Mesendoderm (in vitro differentiated cells): ENCODE measurements at regions not wholly inside any gene's neighbourhood (a gene's known extent, or its start where the extent isn't known, plus 50 kb on each side); places are given as distances from the start of the nearest gene placed in this dataset.

ENCODE experiments used
- DNase-seq: peaks from one replicate; pipeline ENCODE4 v3.0.0; 2013
- H2AK5ac ChIP-seq: 2 replicates; pipeline ENCODE4 v1.6.1; 2013; ENCODE audit warnings: low read length, inconsistent platforms
- H2BK120ac ChIP-seq: 2 replicates; pipeline ENCODE4 v1.6.1; 2013; ENCODE audit warnings: low read depth, mild to moderate bottlenecking, low read length, moderate library complexity, mixed read lengths
- H2BK15ac ChIP-seq: replicated peaks from 2 replicates; pipeline ENCODE4 v1.6.1; 2013; ENCODE audit warnings: low read depth, mild to moderate bottlenecking, moderate library complexity
- H2BK5ac ChIP-seq: 2 replicates; pipeline ENCODE4 v1.6.1; 2013; ENCODE audit warnings: low read length, inconsistent platforms
- H3K18ac ChIP-seq: 2 replicates; pipeline ENCODE4 v1.6.1; 2013; ENCODE audit warnings: mild to moderate bottlenecking, low read length, mixed read lengths
- H3K23ac ChIP-seq: one replicate; pipeline ENCODE4 v1.6.1; 2013; ENCODE audit warnings: low read length
- H3K27ac ChIP-seq: 2 replicates; pipeline ENCODE4 v1.5.1; 2013; ENCODE audit warnings: low read depth, mild to moderate bottlenecking, inconsistent platforms, low read length, moderate library complexity
- H3K27me3 ChIP-seq: 2 replicates; pipeline ENCODE4 v1.6.1; 2013; ENCODE audit warnings: low read length, control low read depth, mild to moderate bottlenecking, inconsistent platforms; ENCODE audit not compliant: insufficient read depth, poor library complexity
- H3K36me3 ChIP-seq: 2 replicates; pipeline ENCODE4 v1.6.1; 2013; ENCODE audit warnings: low read length, inconsistent platforms; ENCODE audit not compliant: control insufficient read depth, insufficient read depth
- H3K4ac ChIP-seq: one replicate; pipeline ENCODE4 v1.6.1; 2013; ENCODE audit warnings: low read depth, mild to moderate bottlenecking, low read length, moderate library complexity
- H3K4me1 ChIP-seq: 2 replicates; pipeline ENCODE4 v1.6.1; 2013; ENCODE audit warnings: low read depth, low read length, inconsistent platforms; ENCODE audit not compliant: control insufficient read depth
- H3K4me2 ChIP-seq: 2 replicates; pipeline ENCODE4 v1.6.1; 2013; ENCODE audit warnings: low read length
- H3K4me3 ChIP-seq: 2 replicates; pipeline ENCODE4 v1.5.1; 2013; ENCODE audit warnings: mild to moderate bottlenecking, low read length
- H3K56ac ChIP-seq: one replicate; pipeline ENCODE4 v1.6.1; 2013; ENCODE audit warnings: low read length
- H3K79me1 ChIP-seq: 2 replicates; pipeline ENCODE4 v1.6.1; 2013; ENCODE audit warnings: low read length, inconsistent platforms
- H3K79me2 ChIP-seq: 2 replicates; pipeline ENCODE4 v1.6.1; 2013; ENCODE audit warnings: mild to moderate bottlenecking, low read length; ENCODE audit not compliant: control insufficient read depth, insufficient read depth
- H3K9ac ChIP-seq: 2 replicates; pipeline ENCODE4 v1.6.1; 2013; ENCODE audit warnings: low read length, inconsistent platforms
- H4K5ac ChIP-seq: one replicate; pipeline ENCODE4 v1.6.1; 2013; ENCODE audit warnings: low read length
- H4K8ac ChIP-seq: one replicate; pipeline ENCODE4 v1.6.1; 2013; ENCODE audit warnings: low read depth, mild to moderate bottlenecking, control low read depth, low read length, moderate library complexity
- WGBS: extraction: QIAGEN DNeasy Blood & Tissue Kit; methylation state at CpG from one replicate; pipeline ENCODE4 v1.1.7; 2013; ENCODE audit warnings: low lambda C conversion rate, missing lambda C conversion rate; ENCODE audit not compliant: insufficient coverage; ENCODE audit errors: extremely low coverage; 5-methylcytosine and 5-hydroxymethylcytosine counted together

DNA sequence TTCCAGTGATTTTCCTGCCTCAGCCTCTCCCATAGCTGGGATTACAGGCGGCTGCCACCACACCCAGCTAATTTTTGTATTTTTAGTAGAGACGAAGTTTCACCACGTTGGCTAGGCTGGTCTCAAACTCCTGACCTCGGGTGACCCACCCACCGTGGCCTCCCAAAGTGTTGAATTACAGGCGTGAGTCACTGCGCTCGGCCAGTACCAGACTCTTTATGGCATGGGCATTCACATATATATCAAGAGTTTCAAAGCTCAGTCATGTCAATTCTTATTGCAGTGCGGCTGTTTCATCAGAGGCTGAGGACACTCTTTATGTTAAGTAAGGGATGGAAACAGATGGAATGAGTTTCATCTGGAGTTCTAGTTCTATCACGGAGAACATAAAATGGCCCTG, 315.2 kb upstream of the CDH6 start:
- no peak overlapping the region for H2BK5ac ChIP-seq
- WGBS, result no CpG with 5 or more reads among the region's 10 CpGs
- no peak overlapping the region for H3K56ac ChIP-seq
- no peak overlapping the region for H3K27ac ChIP-seq
- H3K79me2 ChIP-seq, result no peaks in the 10 kb centered on the region
- no peak overlapping the region for H3K4me3 ChIP-seq
- H2AK5ac ChIP-seq, result no peak overlapping the region
- H3K27me3 ChIP-seq, result no peaks in the 10 kb centered on the region
- H4K8ac ChIP-seq, result no peak overlapping the region
- H3K23ac ChIP-seq, result no peak overlapping the region
- no peaks in the 10 kb centered on the region for H3K79me1 ChIP-seq
- no peak for DNase-seq
- no peak overlapping the region for H2BK120ac ChIP-seq
- H4K5ac ChIP-seq, result no peak overlapping the region
- H2BK15ac ChIP-seq, result no peak overlapping the region
- H3K18ac ChIP-seq, result no peak overlapping the region
- H3K4me1 ChIP-seq, result no peaks in the 10 kb centered on the region
- no peak overlapping the region for H3K4me2 ChIP-seq
- no peaks in the 10 kb centered on the region for H3K36me3 ChIP-seq
- H3K4ac ChIP-seq, result no peak overlapping the region
- H3K9ac ChIP-seq, result no peak overlapping the region

DNA sequence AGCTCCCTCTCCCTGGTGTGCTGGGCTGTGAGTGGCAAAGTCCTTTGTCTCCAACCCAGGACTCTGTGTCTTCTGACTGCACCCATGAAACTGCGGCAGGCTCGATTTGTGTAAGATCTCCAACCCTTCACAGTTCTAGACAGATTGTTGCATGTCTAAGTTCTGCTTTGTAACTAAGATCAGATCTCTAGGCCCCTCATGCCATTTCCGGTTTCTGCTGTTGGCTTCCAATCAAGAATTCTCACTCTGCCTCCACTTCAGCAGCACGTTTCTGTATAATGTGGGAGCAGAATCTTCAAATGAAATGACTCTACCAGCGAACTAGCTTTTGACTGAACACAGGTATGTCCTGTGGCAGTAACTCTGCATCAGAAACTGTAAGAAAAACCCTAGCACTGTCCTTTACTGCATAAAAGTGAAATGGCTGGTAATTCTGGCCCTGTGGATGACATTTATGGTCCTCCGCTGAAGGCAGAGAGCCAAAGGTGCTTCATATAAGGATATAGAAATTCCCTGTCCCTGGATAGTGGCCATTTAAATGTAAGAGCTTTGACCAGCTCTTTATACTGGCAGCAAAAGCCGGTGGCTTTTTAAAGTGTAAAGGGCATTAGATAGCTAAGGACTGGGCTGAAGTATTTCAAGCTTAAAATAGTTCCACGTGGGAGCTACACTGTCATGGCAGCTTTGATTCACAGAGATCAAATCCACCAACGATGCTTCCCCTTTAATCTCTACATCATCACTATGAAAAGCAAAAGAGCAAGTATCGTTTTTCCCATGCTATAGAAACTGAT, 319.0 kb upstream of the CDH6 start:
- H3K4ac ChIP-seq, result no peak overlapping the region
- H3K18ac ChIP-seq, result no peak overlapping the region
- H2BK5ac ChIP-seq, result no peak overlapping the region
- no peak overlapping the region for H3K56ac ChIP-seq
- no peaks in the 10 kb centered on the region for H3K27me3 ChIP-seq
- peaks cover 2% of the 10 kb centered on the region for H3K4me1 ChIP-seq
- WGBS, result no CpG with 5 or more reads among the region's 10 CpGs
- H3K79me1 ChIP-seq, result no peaks in the 10 kb centered on the region
- no peak overlapping the region for H4K5ac ChIP-seq
- H2BK15ac ChIP-seq, result no peak overlapping the region
- no peak overlapping the region for H3K23ac ChIP-seq
- H3K27ac ChIP-seq, result no peak overlapping the region
- no peaks in the 10 kb centered on the region for H3K79me2 ChIP-seq
- H2AK5ac ChIP-seq, result no peak overlapping the region
- no peak for DNase-seq
- H3K4me2 ChIP-seq, result no peak overlapping the region
- H2BK120ac ChIP-seq, result no peak overlapping the region
- H3K4me3 ChIP-seq, result no peak overlapping the region
- no peak overlapping the region for H4K8ac ChIP-seq
- no peaks in the 10 kb centered on the region for H3K36me3 ChIP-seq
- H3K9ac ChIP-seq, result no peak overlapping the region

DNA sequence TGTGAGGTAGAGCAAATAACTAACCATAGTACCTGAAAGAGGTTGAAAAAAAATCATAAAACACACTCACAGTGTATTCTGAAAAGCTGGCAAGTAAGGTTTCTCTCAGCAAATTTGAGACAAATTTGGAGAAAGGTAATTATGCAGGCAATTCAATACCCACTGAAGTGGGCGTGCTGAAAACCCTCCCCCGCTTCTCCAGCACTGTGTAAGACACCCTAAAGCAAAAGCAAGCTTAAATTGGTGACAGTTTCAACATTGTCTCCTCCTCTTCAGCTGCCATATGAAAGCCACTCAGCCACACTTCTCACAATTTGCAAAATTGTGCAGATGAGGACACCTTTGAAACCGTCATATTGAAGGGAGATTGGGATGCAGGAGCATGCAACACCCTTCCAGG, 322.3 kb upstream of the CDH6 start:
- no peak for DNase-seq
- Histone ChIP-seq H3K4me3 (no peak overlapping the region), H3K4me1 (peaks cover 3% of the 10 kb centered on the region), H2BK5ac (no peak overlapping the region), H3K9ac (no peak overlapping the region), H2BK15ac (no peak overlapping the region), H3K79me1 (no peaks in the 10 kb centered on the region), H3K56ac (no peak overlapping the region), H3K4me2 (no peak overlapping the region), H2AK5ac (no peak overlapping the region), H3K18ac (no peak overlapping the region), H3K27ac (no peak overlapping the region), H4K5ac (no peak overlapping the region), H3K27me3 (no peaks in the 10 kb centered on the region), H3K23ac (no peak overlapping the region), H3K4ac (no peak overlapping the region), H2BK120ac (no peak overlapping the region), H3K79me2 (no peaks in the 10 kb centered on the region), H3K36me3 (no peaks in the 10 kb centered on the region), H4K8ac (no peak overlapping the region)
- no CpG with 5 or more reads among the region's 3 CpGs for WGBS

DNA sequence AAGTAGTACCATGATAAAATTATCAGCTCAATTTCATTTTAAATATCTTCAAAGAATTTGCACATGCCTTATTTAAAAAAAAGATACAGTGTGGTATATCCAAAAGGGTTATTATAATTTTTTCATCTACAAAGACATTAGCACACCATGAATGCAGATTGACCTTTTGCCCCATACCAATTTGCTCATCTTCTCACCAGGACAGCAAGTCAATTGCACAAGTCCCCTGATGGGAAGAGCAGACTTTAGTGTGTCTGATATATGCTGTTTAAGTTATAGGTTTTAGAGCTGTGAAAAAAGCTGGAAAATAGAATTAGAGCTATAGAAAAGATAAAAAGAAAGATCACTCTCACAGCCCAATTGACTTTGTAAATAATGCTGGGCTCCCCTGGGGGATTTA, 325.8 kb upstream of the CDH6 start:
- H2BK120ac ChIP-seq, result no peak overlapping the region
- no peak overlapping the region for H3K9ac ChIP-seq
- no peak overlapping the region for H2AK5ac ChIP-seq
- no peak for DNase-seq
- no peak overlapping the region for H4K5ac ChIP-seq
- H3K79me1 ChIP-seq, result no peaks in the 10 kb centered on the region
- no peaks in the 10 kb centered on the region for H3K36me3 ChIP-seq
- no peak overlapping the region for H3K18ac ChIP-seq
- H3K4me3 ChIP-seq, result no peak overlapping the region
- H2BK15ac ChIP-seq, result no peak overlapping the region
- no peak overlapping the region for H3K4me2 ChIP-seq
- H3K4me1 ChIP-seq, result peaks cover 3% of the 10 kb centered on the region
- no peaks in the 10 kb centered on the region for H3K27me3 ChIP-seq
- no peaks in the 10 kb centered on the region for H3K79me2 ChIP-seq
- no peak overlapping the region for H3K23ac ChIP-seq
- H3K4ac ChIP-seq, result no peak overlapping the region
- H2BK5ac ChIP-seq, result no peak overlapping the region
- H3K56ac ChIP-seq, result no peak overlapping the region
- no peak overlapping the region for H3K27ac ChIP-seq
- no peak overlapping the region for H4K8ac ChIP-seq

DNA sequence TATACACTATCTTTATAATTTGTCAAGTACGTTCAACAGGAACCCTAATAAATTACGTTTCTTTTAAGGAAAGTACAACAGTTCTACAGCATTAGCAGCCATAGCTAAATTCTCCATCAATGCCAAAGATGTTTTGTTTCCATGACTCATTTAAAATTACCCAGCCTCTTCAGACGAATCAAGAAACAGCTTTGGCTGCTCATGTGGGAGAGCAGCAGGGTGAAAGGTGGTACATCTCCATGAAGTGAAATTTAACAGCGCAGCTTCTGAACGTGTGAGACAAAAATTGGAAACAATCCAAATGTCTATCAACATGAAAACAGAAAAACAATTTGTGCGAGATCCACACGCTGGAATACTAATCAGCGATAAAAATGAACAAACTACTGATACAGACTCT, 327.3 kb upstream of the CDH6 start:
- Histone ChIP-seq H3K4me1 (peaks cover 2% of the 10 kb centered on the region), H3K23ac (no peak overlapping the region), H3K9ac (no peak overlapping the region), H3K18ac (no peak overlapping the region), H2AK5ac (no peak overlapping the region), H2BK120ac (no peak overlapping the region), H3K4me2 (no peak overlapping the region), H3K4me3 (no peak overlapping the region), H2BK5ac (no peak overlapping the region), H4K8ac (no peak overlapping the region), H3K36me3 (no peaks in the 10 kb centered on the region), H4K5ac (no peak overlapping the region), H3K27ac (no peak overlapping the region), H3K79me2 (no peaks in the 10 kb centered on the region), H3K4ac (no peak overlapping the region), H3K79me1 (no peaks in the 10 kb centered on the region), H3K56ac (no peak overlapping the region), H2BK15ac (no peak overlapping the region), H3K27me3 (no peaks in the 10 kb centered on the region)
- no peak for DNase-seq
- WGBS, result 100% methylated on average over 2 of the region's 8 CpGs

DNA sequence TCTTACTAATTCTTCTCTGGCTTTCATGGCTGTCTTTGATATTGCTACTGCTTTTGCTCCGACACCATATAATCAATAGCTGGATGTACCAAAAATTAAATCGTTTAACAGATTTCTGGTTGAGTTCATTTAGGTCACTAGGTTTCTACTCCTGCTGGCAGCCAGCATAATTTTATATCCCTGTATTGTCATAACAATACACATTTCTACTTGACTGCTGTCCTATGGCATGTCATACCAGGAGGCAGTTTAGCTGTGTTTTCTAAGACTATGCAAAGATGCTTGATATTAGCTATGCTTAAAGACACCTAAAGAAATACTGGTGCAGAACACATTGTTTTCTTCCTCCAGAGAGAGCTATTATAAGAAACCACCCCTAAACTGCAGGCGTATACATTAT, 337.2 kb upstream of the CDH6 start:
- Histone ChIP-seq H4K8ac (no peak overlapping the region), H3K27ac (no peak overlapping the region), H2BK15ac (no peak overlapping the region), H2BK120ac (no peak overlapping the region), H3K36me3 (no peaks in the 10 kb centered on the region), H3K23ac (no peak overlapping the region), H3K9ac (no peak overlapping the region), H3K56ac (no peak overlapping the region), H4K5ac (no peak overlapping the region), H3K79me1 (no peaks in the 10 kb centered on the region), H3K27me3 (no peaks in the 10 kb centered on the region), H3K4me3 (no peak overlapping the region), H2BK5ac (no peak overlapping the region), H3K18ac (no peak overlapping the region), H3K4ac (no peak overlapping the region), H3K79me2 (no peaks in the 10 kb centered on the region), H3K4me2 (no peak overlapping the region), H2AK5ac (no peak overlapping the region), H3K4me1 (no peaks in the 10 kb centered on the region)
- DNase-seq, result no peak
- WGBS, result no CpG with 5 or more reads among the region's 3 CpGs
